SW480 (cell line): ENCODE measurements at regions not wholly inside any gene's neighbourhood (a gene's known extent, or its start where the extent isn't known, plus 50 kb on each side); places are given as distances from the start of the nearest gene placed in this dataset.

Source experiments
- DNase-seq: peaks from one replicate; pipeline ENCODE4 v3.0.0-alpha.2; 2016; ENCODE audit warnings: low spot score

DNA sequence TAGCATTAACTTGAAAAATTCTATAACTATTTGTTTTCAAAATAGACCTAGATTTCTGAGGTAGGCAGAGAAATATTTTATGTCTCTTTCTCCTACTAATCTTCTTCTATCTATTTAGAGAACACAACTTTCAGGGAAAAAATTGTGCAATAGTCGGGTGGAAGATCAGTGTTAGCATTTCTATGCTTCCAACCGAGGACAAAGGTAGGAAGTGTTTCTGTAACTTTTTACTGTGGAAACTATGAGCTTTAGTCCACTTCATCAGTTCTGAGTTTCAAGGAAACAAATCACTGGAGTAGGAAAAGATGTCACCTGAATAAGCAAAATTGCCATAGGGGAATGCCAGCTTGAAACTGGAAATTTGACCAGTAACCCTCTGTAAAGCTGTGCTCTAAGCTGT, 207.7 kb upstream of the CTAGE1 start:
- no peak for DNase-seq

- DNase-seq: no peak
Observed at GRCh38 chr18:22626771-22627170, 209.1 kb upstream of the CTAGE1 start.

- DNase-seq: no peak
Observed at GRCh38 chr18:22627506-22627905, 209.8 kb upstream of the CTAGE1 start.

GRCh38 chr18:22628795-22629510, 211.2 kb upstream of the CTAGE1 start:
- no peak for DNase-seq

- no peak for DNase-seq
Observed at GRCh38 chr18:22630980-22631379, 213.3 kb upstream of the CTAGE1 start.

DNA sequence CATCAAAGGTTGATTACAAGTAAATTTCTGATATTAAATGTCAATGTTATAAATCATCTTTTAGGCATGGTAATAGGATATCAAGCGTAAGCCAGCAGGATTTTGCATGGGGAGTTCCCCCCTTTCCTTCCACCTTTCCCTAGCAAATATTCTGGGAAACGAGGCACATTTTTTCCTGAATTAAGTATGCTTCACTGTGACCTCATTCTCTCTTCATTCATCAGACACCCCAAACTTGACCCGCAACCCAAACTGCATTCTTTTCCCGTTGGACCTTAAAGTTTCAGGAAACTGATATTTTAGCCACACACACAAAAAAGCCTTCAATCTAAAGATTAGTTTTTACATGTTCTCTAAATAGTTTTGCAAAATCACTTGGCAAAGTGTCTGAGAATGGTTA, 214.5 kb upstream of the CTAGE1 start:
- no peak for DNase-seq

- DNase-seq: no peak
Observed at GRCh38 chr18:22634464-22634863, 216.7 kb upstream of the CTAGE1 start.

GRCh38 chr18:22637787-22638186, 220.1 kb upstream of the CTAGE1 start:
- DNase-seq: peak; percentile 72

- peak; percentile 30 for DNase-seq
Observed at GRCh38 chr18:22639026-22639463, 221.3 kb upstream of the CTAGE1 start.

DNA sequence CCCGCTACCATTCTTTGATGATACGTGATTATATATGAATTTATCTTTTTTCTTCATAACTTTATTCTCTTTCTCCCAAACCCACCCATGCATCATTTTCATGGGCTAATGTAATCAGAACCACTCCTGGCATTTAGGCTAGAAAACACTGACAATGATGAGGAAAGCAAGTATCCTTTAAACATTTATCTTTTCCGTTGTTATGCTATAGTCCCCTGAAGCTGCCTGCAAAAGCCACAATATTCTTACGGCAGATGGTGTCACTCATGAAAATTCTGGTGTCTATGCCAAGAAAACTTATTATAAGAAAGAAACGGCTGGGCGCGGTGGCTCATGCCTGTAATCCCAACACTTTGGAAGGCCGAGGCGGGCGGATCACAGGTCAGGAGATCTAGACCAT, 221.8 kb upstream of the CTAGE1 start:
- DNase-seq: no peak

GRCh38 chr18:22640281-22640842, 222.6 kb upstream of the CTAGE1 start:
- no peak for DNase-seq

- no peak for DNase-seq
Observed at GRCh38 chr18:22641958-22642357, 224.2 kb upstream of the CTAGE1 start.

DNA sequence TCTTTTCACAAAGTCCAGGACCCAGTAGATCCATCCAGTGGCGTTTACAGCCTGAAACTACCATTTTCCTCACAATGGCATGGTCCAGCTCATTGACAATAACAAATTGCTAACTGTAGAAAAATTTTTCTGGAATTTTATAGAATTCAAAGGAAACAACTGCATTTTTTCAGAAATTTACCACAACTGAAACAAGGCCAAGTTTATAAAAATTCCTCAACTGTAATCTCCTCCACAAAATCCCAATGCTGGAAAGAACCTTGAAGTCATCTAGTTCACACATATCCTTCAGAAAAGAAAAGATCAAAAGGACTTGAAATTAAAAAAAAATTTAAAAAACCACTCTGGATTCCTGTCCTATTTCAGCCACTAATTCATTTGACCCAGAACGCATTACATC, 226.0 kb upstream of the CTAGE1 start:
- no peak for DNase-seq

DNA sequence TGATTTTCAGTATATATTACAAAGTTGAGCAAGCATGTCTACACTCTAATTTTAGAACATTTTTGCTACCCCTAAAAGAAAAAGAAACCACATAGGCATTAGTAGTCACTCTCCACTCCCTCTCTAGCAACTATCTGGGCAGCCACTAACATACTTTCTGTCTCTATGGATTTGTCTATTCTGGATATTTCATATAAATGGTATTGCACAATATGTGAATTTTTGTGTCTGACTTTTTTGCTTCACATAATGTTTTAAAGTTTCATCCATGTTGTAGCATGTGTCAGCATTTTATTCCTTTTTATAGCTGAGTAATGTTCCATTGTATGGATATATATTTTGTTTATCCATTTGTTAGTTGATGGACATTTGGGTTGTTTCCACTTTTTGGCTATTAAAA, 232.5 kb upstream of the CTAGE1 start:
- no peak for DNase-seq

GRCh38 chr18:22657619-22658018, 239.9 kb upstream of the CTAGE1 start:
- no peak for DNase-seq

DNA sequence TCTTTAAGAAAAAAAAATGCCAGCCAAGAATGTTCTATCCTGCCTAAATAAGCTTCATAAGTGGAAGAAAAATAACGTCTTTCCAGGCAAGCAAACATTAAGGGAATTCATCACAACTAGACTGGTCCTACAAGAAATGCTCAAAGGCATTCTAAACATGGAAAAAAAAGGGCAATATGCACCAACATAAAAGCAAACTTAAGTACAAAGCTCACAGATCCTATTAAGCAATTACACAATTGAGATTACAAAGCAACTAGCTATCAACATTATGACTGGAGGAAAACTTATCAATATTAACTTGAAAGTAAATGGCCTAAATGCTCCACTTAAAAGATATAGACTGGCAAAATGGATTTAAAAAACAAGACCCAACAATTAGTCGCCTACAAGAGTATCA, 240.6 kb upstream of the CTAGE1 start:
- no peak for DNase-seq

DNA sequence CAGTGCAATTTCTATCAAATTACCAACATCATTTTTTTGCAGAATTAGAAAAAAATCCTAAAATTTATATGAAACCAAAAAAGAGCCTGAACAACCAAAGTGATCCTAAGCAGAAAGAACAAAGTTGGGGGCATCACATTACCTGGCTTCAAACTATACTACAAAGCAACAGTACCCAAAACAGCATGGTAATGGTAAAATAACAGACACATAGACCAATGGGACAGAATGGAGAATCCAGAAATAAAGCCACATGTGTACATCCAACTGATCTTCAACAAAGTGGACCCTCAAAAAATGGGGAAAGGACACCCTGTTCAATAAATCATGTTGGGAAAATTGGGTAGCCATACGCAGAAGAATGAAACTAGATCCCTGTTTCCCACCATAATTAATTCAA, 245.7 kb upstream of the CTAGE1 start:
- no peak for DNase-seq

DNA sequence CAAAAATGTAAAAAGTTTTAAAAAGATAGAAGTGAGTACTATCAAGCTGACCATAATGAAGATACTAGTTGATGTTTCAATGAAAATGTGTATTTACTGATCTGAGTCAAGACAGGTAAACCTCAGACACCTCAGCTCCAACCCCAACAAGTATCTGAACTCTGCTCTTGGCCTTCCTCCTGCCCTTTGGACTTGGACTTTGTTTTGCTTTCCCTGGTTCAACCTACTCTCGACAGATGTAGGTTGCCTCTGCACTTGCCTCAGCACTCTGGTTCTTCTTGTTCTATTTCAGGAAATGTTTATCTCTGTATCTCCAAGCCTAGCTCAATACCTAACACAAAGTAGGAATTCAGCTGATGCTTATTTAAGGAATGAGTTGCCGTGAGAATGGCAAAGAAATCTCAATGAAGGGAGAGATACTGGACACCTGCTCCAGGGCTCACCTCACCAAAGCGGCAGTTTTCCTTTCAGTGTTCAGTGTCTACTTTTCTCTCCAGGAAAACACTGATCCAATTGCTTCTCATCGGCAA, 248.8 kb upstream of the CTAGE1 start:
- DNase-seq: no peak

- DNase-seq: no peak
Observed at GRCh38 chr18:22667156-22667555, 249.4 kb upstream of the CTAGE1 start.

GRCh38 chr18:22667616-22668422, 250.1 kb upstream of the CTAGE1 start:
- DNase-seq: peak; percentile 83

DNA sequence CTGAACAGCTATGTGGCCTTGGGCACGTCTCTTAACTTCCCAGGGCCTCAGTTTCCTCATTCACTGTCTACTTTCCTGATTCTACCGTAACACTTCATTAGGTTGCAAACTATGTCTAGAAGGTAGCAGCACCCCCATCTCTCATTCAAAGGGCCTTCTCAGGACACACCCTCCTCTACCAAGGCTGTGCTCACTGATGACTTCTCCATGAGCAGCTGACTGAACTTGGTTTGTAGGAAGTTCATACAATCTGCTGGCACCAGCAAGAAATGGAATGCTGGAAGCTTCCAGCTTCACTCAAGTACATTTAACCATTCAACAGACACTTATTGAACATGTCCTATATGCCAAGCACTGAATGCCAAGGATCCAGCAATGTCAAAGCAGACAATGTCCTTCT, 250.8 kb upstream of the CTAGE1 start:
- DNase-seq: no peak

GRCh38 chr18:22670914-22671313, 253.2 kb upstream of the CTAGE1 start:
- no peak for DNase-seq
